ENCODE measurements at regions not wholly inside any gene's neighbourhood (a gene's known extent, or its start where the extent isn't known, plus 50 kb on each side); places are given as distances from the start of the nearest gene placed in this dataset.

- no peak for TF ChIP-seq CTCF (IDR thresholded peaks at IDR 0.05)
- TF ChIP-seq EZH2 (IDR thresholded peaks at IDR 0.05; ENCODE audit: borderline replicate concordance, insufficient read depth, low read depth, low read length, poor library complexity, severe bottlenecking), result no peak
- H3K27me3 ChIP-seq (replicated peaks in 1 of 4; ENCODE audit: control extremely low read depth in 1 of 4, control insufficient read depth in 3 of 4, insufficient read depth in 4 of 4, low read length in 3 of 4), result no peaks in the 10 kb centered on the region
- 78% methylated on average over 1 of the region's 2 CpGs for WGBS (ENCODE audit: insufficient coverage)
- no peak overlapping the region for H2AFZ ChIP-seq (ENCODE audit: insufficient read depth, low read depth, low read length, poor library complexity, severe bottlenecking)
- H3K9ac ChIP-seq (ENCODE audit: low read length), result no peak overlapping the region
- Mint-ChIP-seq H3K4me1 (no peaks in the 10 kb centered on the region), H3K9me3 (ENCODE audit: insufficient read depth) (no peaks in the 10 kb centered on the region), H3K27me3 (peaks cover 3% of the 10 kb centered on the region), H3K27ac (no peak overlapping the region), H3K4me3 (no peak overlapping the region)
- DNase-seq (no peak), ATAC-seq (ENCODE audit: low read depth) (no peak)
- H3K4me3 ChIP-seq (ENCODE audit: control extremely low read depth in 1 of 5, extremely low read depth in 1 of 5, insufficient read depth in 1 of 5, low read depth in 2 of 5, low read length in 4 of 5), result no peak overlapping the region
- H3K9me3 ChIP-seq (ENCODE audit: control extremely low read depth in 1 of 3, control insufficient read depth in 2 of 3, insufficient read depth in 1 of 3, low read length in 2 of 3), result no peaks in the 10 kb centered on the region
- ChIA-PET CTCF (interaction anchor here (0.7 kb wide), 1 partner anchor 9 kb away, joined by 3 read pairs; no protein-coding TSS in a partner anchor), POLR2A (no interaction called here)
- H3K4me1 ChIP-seq (ENCODE audit: control insufficient read depth in 2 of 2, insufficient read depth in 2 of 2, low read length in 2 of 2), result no peaks in the 10 kb centered on the region
- no peaks in the 10 kb centered on the region for H3K36me3 ChIP-seq (replicated peaks in 1 of 2; ENCODE audit: control extremely low read depth in 1 of 2, control insufficient read depth in 1 of 2, extremely low read depth in 1 of 2, insufficient read depth in 2 of 2, low read length in 1 of 2)
- intact Hi-C loops (cut with micrococcal nuclease), result no loop called here
- H3K27ac ChIP-seq (ENCODE audit: low read length in 2 of 2), result no peak overlapping the region
- H3K4me2 ChIP-seq (replicated peaks; ENCODE audit: low read depth, low read length, poor library complexity, severe bottlenecking), result no peak overlapping the region
- no peaks in the 10 kb centered on the region for H4K20me1 ChIP-seq (ENCODE audit: control insufficient read depth, insufficient read depth, low read length, poor library complexity, severe bottlenecking)
- H3K79me2 ChIP-seq (ENCODE audit: control insufficient read depth, insufficient read depth, low read length), result no peaks in the 10 kb centered on the region
Observed at GRCh38 chr2:142756430-142756829, 121.0 kb upstream of the KYNU start.

- H4K20me1 ChIP-seq (ENCODE audit: control insufficient read depth, insufficient read depth, low read length, poor library complexity, severe bottlenecking), result no peaks in the 10 kb centered on the region
Observed at GRCh38 chr2:142755191-142755590, 122.3 kb upstream of the KYNU start.

More at GRCh38 chr2:142755191-142755590, 122.3 kb upstream of the KYNU start:
- Histone ChIP-seq H3K36me3 (replicated peaks in 1 of 2; ENCODE audit: control extremely low read depth in 1 of 2, control insufficient read depth in 1 of 2, extremely low read depth in 1 of 2, insufficient read depth in 2 of 2, low read length in 1 of 2) (no peaks in the 10 kb centered on the region), H3K4me3 (ENCODE audit: control extremely low read depth in 1 of 5, extremely low read depth in 1 of 5, insufficient read depth in 1 of 5, low read depth in 2 of 5, low read length in 4 of 5) (no peak overlapping the region), H2AFZ (ENCODE audit: insufficient read depth, low read depth, low read length, poor library complexity, severe bottlenecking) (no peak overlapping the region), H3K4me2 (replicated peaks; ENCODE audit: low read depth, low read length, poor library complexity, severe bottlenecking) (no peak overlapping the region), H3K79me2 (ENCODE audit: control insufficient read depth, insufficient read depth, low read length) (no peaks in the 10 kb centered on the region), H3K4me1 (ENCODE audit: control insufficient read depth in 2 of 2, insufficient read depth in 2 of 2, low read length in 2 of 2) (no peaks in the 10 kb centered on the region), H3K9me3 (ENCODE audit: control extremely low read depth in 1 of 3, control insufficient read depth in 2 of 3, insufficient read depth in 1 of 3, low read length in 2 of 3) (no peaks in the 10 kb centered on the region), H3K9ac (ENCODE audit: low read length) (no peak overlapping the region), H3K27ac (ENCODE audit: low read length in 2 of 2) (no peak overlapping the region), H3K27me3 (replicated peaks in 1 of 4; ENCODE audit: control extremely low read depth in 1 of 4, control insufficient read depth in 3 of 4, insufficient read depth in 4 of 4, low read length in 3 of 4) (no peaks in the 10 kb centered on the region)
- H3K9me3 Mint-ChIP-seq (ENCODE audit: insufficient read depth), result no peaks in the 10 kb centered on the region
- CTCF ChIA-PET, result no interaction called here
- peaks cover 3% of the 10 kb centered on the region for H3K27me3 Mint-ChIP-seq
- no peak for TF ChIP-seq EZH2 (IDR thresholded peaks at IDR 0.05; ENCODE audit: borderline replicate concordance, insufficient read depth, low read depth, low read length, poor library complexity, severe bottlenecking)
- TF ChIP-seq CTCF (IDR thresholded peaks at IDR 0.05), result no peak
- no peak for DNase-seq
- H3K4me1 Mint-ChIP-seq, result no peaks in the 10 kb centered on the region
- H3K4me3 Mint-ChIP-seq, result no peak overlapping the region
- no peak for ATAC-seq (ENCODE audit: low read depth)
- POLR2A ChIA-PET, result no interaction called here
- no peak overlapping the region for H3K27ac Mint-ChIP-seq
- intact Hi-C loops (cut with micrococcal nuclease), result no loop called here

Measured in B cell (primary cell).